HG03442 (cell line): ENCODE measurements at regions not wholly inside any gene's neighbourhood (a gene's known extent, or its start where the extent isn't known, plus 50 kb on each side); places are given as distances from the start of the nearest gene placed in this dataset.
A peak's percentile ranks its signal among the peaks of the same experiment; 100 is the strongest.

Source experiments
- ATAC-seq: cut with Tn5 transposase; IDR thresholded peaks from one replicate; pipeline ENCODE4 v1.9.1; 2021; ENCODE audit warnings: mild to moderate bottlenecking, moderate library complexity; ENCODE audit not compliant: unreplicated experiment

- no peak for ATAC-seq
Measured at GRCh38 chr4:27248829-27249228, 388.2 kb downstream of the STIM2 start.

GRCh38 chr4:27251771-27252170 lies 391.1 kb downstream of the STIM2 start:
- ATAC-seq, result no peak

- no peak for ATAC-seq
Measured at GRCh38 chr4:27267339-27267969, 406.8 kb downstream of the STIM2 start.

- ATAC-seq, result no peak
Measured at GRCh38 chr4:27267970-27268355, 407.3 kb downstream of the STIM2 start.

- no peak for ATAC-seq
Measured at GRCh38 chr4:27270435-27270834, 409.8 kb downstream of the STIM2 start.

GRCh38 chr4:27271555-27271954 lies 410.9 kb downstream of the STIM2 start:
- ATAC-seq, result no peak

GRCh38 chr4:27272217-27272616 lies 411.6 kb downstream of the STIM2 start:
- no peak for ATAC-seq

- no peak for ATAC-seq
Measured at GRCh38 chr4:27276307-27277073, 415.8 kb downstream of the STIM2 start.

- ATAC-seq, result no peak
Measured at GRCh38 chr4:27278615-27279375, 418.2 kb downstream of the STIM2 start.

GRCh38 chr4:27288496-27288895 lies 427.9 kb downstream of the STIM2 start:
- no peak for ATAC-seq

- no peak for ATAC-seq
Measured at GRCh38 chr4:27289704-27290103, 429.1 kb downstream of the STIM2 start.

GRCh38 chr4:27293831-27294230 lies 433.2 kb downstream of the STIM2 start:
- ATAC-seq, result no peak

- no peak for ATAC-seq
Measured at GRCh38 chr4:27304751-27305150, 444.1 kb downstream of the STIM2 start.

- ATAC-seq, result no peak
Measured at GRCh38 chr4:27305246-27305645, 444.6 kb downstream of the STIM2 start.

GRCh38 chr4:27308379-27308778 lies 447.7 kb downstream of the STIM2 start:
- ATAC-seq, result no peak

GRCh38 chr4:27315625-27316024 lies 455.0 kb downstream of the STIM2 start:
- ATAC-seq, result no peak

GRCh38 chr4:27316176-27316575 lies 455.5 kb downstream of the STIM2 start:
- no peak for ATAC-seq

GRCh38 chr4:27318740-27319139 lies 458.1 kb downstream of the STIM2 start:
- no peak for ATAC-seq

- no peak for ATAC-seq
Measured at GRCh38 chr4:27326991-27327390, 466.4 kb downstream of the STIM2 start.

- peak; percentile 63 for ATAC-seq
Measured at GRCh38 chr4:27327421-27328181, 467.0 kb downstream of the STIM2 start.

- no peak for ATAC-seq
Measured at GRCh38 chr4:27338530-27338929, 477.9 kb downstream of the STIM2 start.
